ENCODE measurements at regions not wholly inside any gene's neighbourhood (a gene's known extent, or its start where the extent isn't known, plus 50 kb on each side); places are given as distances from the start of the nearest gene placed in this dataset.
A peak's percentile ranks its signal among the peaks of the same experiment; 100 is the strongest.

GRCh38 chr2:142299021-142299420 is 168.2 kb upstream of the LRP1B start:
- intact Hi-C loops (cut with micrococcal nuclease; ENCODE audit: unreplicated experiment) = no loop called here
- POLR2A ChIA-PET (ENCODE audit: low non-redundant PET) = no interaction called here
- TF ChIP-seq CTCF (conservative IDR thresholded peaks at IDR 0.05; ENCODE audit: low read depth, low read length) (no peak), EZH2 (IDR thresholded peaks at IDR 0.05; ENCODE audit: borderline replicate concordance, low read depth, low read length, poor library complexity, severe bottlenecking) (no peak)
- CTCF ChIA-PET = no interaction called here
- no TSS peak for BruUV-seq (replicated peaks)
- no peaks in the 10 kb centered on the region for H3K27me3 ChIP-seq (replicated peaks; ENCODE audit: insufficient read depth, low read depth, low read length, poor library complexity)
- no peak overlapping the region for H3K4me3 ChIP-seq (ENCODE audit: low read depth, low read length, poor library complexity, severe bottlenecking)
- H3K9me3 ChIP-seq (ENCODE audit: low read depth, low read length, poor library complexity, severe bottlenecking) = no peaks in the 10 kb centered on the region
- DNase-seq (ENCODE audit: low spot score) = no peak
- H3K27ac ChIP-seq (ENCODE audit: low read depth, low read length, poor library complexity, severe bottlenecking) = no peak overlapping the region
- H3K36me3 ChIP-seq (ENCODE audit: insufficient read depth, low read length, poor library complexity, severe bottlenecking) = no peaks in the 10 kb centered on the region
- H3K4me1 ChIP-seq (ENCODE audit: insufficient read depth, low read length, poor library complexity, severe bottlenecking) = no peaks in the 10 kb centered on the region

- intact Hi-C loops (cut with micrococcal nuclease; ENCODE audit: unreplicated experiment) = no loop called here
Measured at GRCh38 chr2:142294225-142294624, 163.4 kb upstream of the LRP1B start.

GRCh38 chr2:142291969-142292368 is 161.2 kb upstream of the LRP1B start:
- H3K27ac ChIP-seq (ENCODE audit: low read depth, low read length, poor library complexity, severe bottlenecking) = no peak overlapping the region

More at GRCh38 chr2:142294225-142294624, 163.4 kb upstream of the LRP1B start:
- Histone ChIP-seq H3K36me3 (ENCODE audit: insufficient read depth, low read length, poor library complexity, severe bottlenecking) (no peaks in the 10 kb centered on the region), H3K4me1 (ENCODE audit: insufficient read depth, low read length, poor library complexity, severe bottlenecking) (peaks cover 7% of the 10 kb centered on the region), H3K9me3 (ENCODE audit: low read depth, low read length, poor library complexity, severe bottlenecking) (no peaks in the 10 kb centered on the region), H3K27me3 (replicated peaks; ENCODE audit: insufficient read depth, low read depth, low read length, poor library complexity) (no peaks in the 10 kb centered on the region), H3K27ac (ENCODE audit: low read depth, low read length, poor library complexity, severe bottlenecking) (no peak overlapping the region), H3K4me3 (ENCODE audit: low read depth, low read length, poor library complexity, severe bottlenecking) (no peak overlapping the region)
- POLR2A ChIA-PET (ENCODE audit: low non-redundant PET) = no interaction called here
- CTCF ChIA-PET = no interaction called here
- no TSS peak for BruUV-seq (replicated peaks)
- no peak for DNase-seq (ENCODE audit: low spot score)
- no peak for TF ChIP-seq CTCF (conservative IDR thresholded peaks at IDR 0.05; ENCODE audit: low read depth, low read length)
- TF ChIP-seq EZH2 (IDR thresholded peaks at IDR 0.05; ENCODE audit: borderline replicate concordance, low read depth, low read length, poor library complexity, severe bottlenecking) = no peak

More at GRCh38 chr2:142291969-142292368, 161.2 kb upstream of the LRP1B start:
- TF ChIP-seq CTCF (conservative IDR thresholded peaks at IDR 0.05; ENCODE audit: low read depth, low read length) = no peak
- no peak for TF ChIP-seq EZH2 (IDR thresholded peaks at IDR 0.05; ENCODE audit: borderline replicate concordance, low read depth, low read length, poor library complexity, severe bottlenecking)
- POLR2A ChIA-PET (ENCODE audit: low non-redundant PET) = no interaction called here
- Histone ChIP-seq H3K27me3 (replicated peaks; ENCODE audit: insufficient read depth, low read depth, low read length, poor library complexity) (no peaks in the 10 kb centered on the region), H3K36me3 (ENCODE audit: insufficient read depth, low read length, poor library complexity, severe bottlenecking) (no peaks in the 10 kb centered on the region), H3K9me3 (ENCODE audit: low read depth, low read length, poor library complexity, severe bottlenecking) (no peaks in the 10 kb centered on the region), H3K4me3 (ENCODE audit: low read depth, low read length, poor library complexity, severe bottlenecking) (no peak overlapping the region), H3K4me1 (ENCODE audit: insufficient read depth, low read length, poor library complexity, severe bottlenecking) (peaks cover 7% of the 10 kb centered on the region)
- CTCF ChIA-PET = no interaction called here
- DNase-seq (ENCODE audit: low spot score) = peak; percentile 31
- BruUV-seq (replicated peaks) = no TSS peak
- intact Hi-C loops (cut with micrococcal nuclease; ENCODE audit: unreplicated experiment) = no loop called here
